Upper lobe of left lung (tissue), 4 donors: ENCODE measurements at regions not wholly inside any gene's neighbourhood (a gene's known extent, or its start where the extent isn't known, plus 50 kb on each side); places are given as distances from the start of the nearest gene placed in this dataset.

ENCODE experiments used
- EP300 ChIP-seq, 4 donors: sonication (generic); formaldehyde crosslinking; IDR thresholded peaks; one replicate each; pipeline ENCODE4 v1.5.1; 2017; ENCODE audit warnings: antibody characterized with exemption in 4 of 4, control low read depth in 2 of 4
- POLR2A ChIP-seq, 4 donors: fragments of 450-650 bp; IDR thresholded peaks; one replicate each; pipeline ENCODE4 v1.5.1; 2016 to 2017; ENCODE audit warnings: antibody characterized with exemption in 4 of 4, mild to moderate bottlenecking in 2 of 4
- POLR2AphosphoS5 ChIP-seq, 2 donors: sonication (generic); formaldehyde crosslinking; IDR thresholded peaks; one replicate each; pipeline ENCODE4 v1.5.1; 2017; ENCODE audit warnings: antibody characterized with exemption in 2 of 2
- TF ChIP-seq, protein P1 (sequence below), 6 experiments: fragments of 450-650 bp in 4 of 6; fragments of 200-600 bp in 2 of 6; sonication (generic) in 2 of 6; IDR thresholded peaks; one replicate each; pipeline ENCODE4 v1.5.1; 2016 to 2019; ENCODE audit warnings: antibody characterized with exemption in 6 of 6

DNA sequence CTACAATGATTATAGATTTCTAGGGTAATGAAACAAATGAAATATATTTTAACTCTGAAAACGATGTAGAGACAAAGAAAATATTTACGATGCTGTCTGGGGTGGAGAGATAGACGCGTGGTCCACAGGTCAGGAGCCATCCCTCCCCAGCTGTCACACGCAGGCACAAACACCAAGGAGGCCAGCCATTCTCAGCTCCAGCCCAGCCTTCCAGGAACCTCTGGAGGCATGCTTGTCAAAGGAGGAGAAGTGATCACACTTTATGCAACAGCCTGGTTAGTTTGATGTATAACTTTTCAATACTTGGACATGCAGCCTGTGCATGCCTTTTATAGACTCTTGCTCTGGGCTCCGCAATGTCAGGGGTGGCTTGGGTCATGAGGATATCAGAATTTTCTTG lies 391.5 kb upstream of the MGMT start:
- TF ChIP-seq, protein P1, sequence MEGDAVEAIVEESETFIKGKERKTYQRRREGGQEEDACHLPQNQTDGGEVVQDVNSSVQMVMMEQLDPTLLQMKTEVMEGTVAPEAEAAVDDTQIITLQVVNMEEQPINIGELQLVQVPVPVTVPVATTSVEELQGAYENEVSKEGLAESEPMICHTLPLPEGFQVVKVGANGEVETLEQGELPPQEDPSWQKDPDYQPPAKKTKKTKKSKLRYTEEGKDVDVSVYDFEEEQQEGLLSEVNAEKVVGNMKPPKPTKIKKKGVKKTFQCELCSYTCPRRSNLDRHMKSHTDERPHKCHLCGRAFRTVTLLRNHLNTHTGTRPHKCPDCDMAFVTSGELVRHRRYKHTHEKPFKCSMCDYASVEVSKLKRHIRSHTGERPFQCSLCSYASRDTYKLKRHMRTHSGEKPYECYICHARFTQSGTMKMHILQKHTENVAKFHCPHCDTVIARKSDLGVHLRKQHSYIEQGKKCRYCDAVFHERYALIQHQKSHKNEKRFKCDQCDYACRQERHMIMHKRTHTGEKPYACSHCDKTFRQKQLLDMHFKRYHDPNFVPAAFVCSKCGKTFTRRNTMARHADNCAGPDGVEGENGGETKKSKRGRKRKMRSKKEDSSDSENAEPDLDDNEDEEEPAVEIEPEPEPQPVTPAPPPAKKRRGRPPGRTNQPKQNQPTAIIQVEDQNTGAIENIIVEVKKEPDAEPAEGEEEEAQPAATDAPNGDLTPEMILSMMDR (IDR thresholded peaks at IDR 0.05): no peak
- TF ChIP-seq POLR2A (IDR thresholded peaks at IDR 0.05) (no peak), POLR2AphosphoS5 (IDR thresholded peaks at IDR 0.05) (no peak), EP300 (IDR thresholded peaks at IDR 0.05) (no peak)
